DND-41 (cell line): ENCODE measurements at regions not wholly inside any gene's neighbourhood (a gene's known extent, or its start where the extent isn't known, plus 50 kb on each side); places are given as distances from the start of the nearest gene placed in this dataset.

Experiments
- ATAC-seq: fragments of 200-7000 bp; cut with Tn5 transposase; 3 replicates; pipeline ENCODE4 v1.9.1; 2021; ENCODE audit warnings: low read depth; ENCODE audit not compliant: insufficient read depth
- DNase-seq: peaks from one replicate; pipeline ENCODE4 v3.0.0-alpha.2; 2020
- H2AFZ ChIP-seq: 2 replicates; pipeline ENCODE4 v1.6.0; 2012; ENCODE audit warnings: low read depth, low read length
- H3K27ac ChIP-seq: 2 replicates; pipeline ENCODE4 v1.5.1; 2012; ENCODE audit warnings: low read length, inconsistent platforms
- H3K27me3 ChIP-seq: fragments of 200-600 bp; sonication (generic); 2 replicates; pipeline ENCODE4 v1.6.0; 2012; ENCODE audit warnings: low read length, mild to moderate bottlenecking, inconsistent platforms; ENCODE audit not compliant: insufficient read depth, poor library complexity
- H3K36me3 ChIP-seq: 2 replicates; pipeline ENCODE4 v1.5.1; 2012; ENCODE audit warnings: low read length, inconsistent platforms; ENCODE audit not compliant: insufficient read depth
- H3K4me1 ChIP-seq: 2 replicates; pipeline ENCODE4 v1.5.1; 2012; ENCODE audit warnings: mild to moderate bottlenecking, low read length; ENCODE audit not compliant: insufficient read depth
- H3K4me2 ChIP-seq: 2 replicates; pipeline ENCODE4 v1.6.0; 2012; ENCODE audit warnings: mild to moderate bottlenecking, moderate library complexity, low read length, inconsistent platforms; ENCODE audit not compliant: insufficient read depth
- H3K4me3 ChIP-seq, 2 experiments: fragments of 200-600 bp in 1 of 2; shearing (Covaris generic) in 1 of 2; 2 replicates each; pipeline ENCODE4 v1.5.1; 2012 to 2016; ENCODE audit warnings: inconsistent platforms in 2 of 2, low read length in 2 of 2, mild to moderate bottlenecking in 2 of 2, low read depth in 1 of 2, moderate library complexity in 1 of 2
- H3K79me2 ChIP-seq: 2 replicates; pipeline ENCODE4 v1.6.0; 2012; ENCODE audit warnings: low read length, inconsistent platforms; ENCODE audit not compliant: insufficient read depth
- H3K9ac ChIP-seq: 2 replicates; pipeline ENCODE4 v1.6.0; 2012; ENCODE audit warnings: low read depth, mild to moderate bottlenecking, inconsistent platforms, low read length, moderate library complexity
- H3K9me3 ChIP-seq: 2 replicates; pipeline ENCODE4 v1.5.1; 2012; ENCODE audit warnings: low read length, moderate library complexity, mild to moderate bottlenecking, inconsistent platforms; ENCODE audit not compliant: insufficient read depth, severe bottlenecking
- H4K20me1 ChIP-seq: 2 replicates; pipeline ENCODE4 v1.6.0; 2012; ENCODE audit warnings: low read length; ENCODE audit not compliant: insufficient read depth
- EZH2 ChIP-seq: IDR thresholded peaks from 3 replicates; pipeline ENCODE4 v1.6.1; 2012; ENCODE audit warnings: borderline replicate concordance, low read depth, mild to moderate bottlenecking, moderate library complexity, low read length, inconsistent platforms; ENCODE audit not compliant: severe bottlenecking
- TF ChIP-seq, protein P1 (sequence below): IDR thresholded peaks from 2 replicates; pipeline ENCODE4 v1.5.1; 2012; ENCODE audit warnings: borderline replicate concordance, low read length, moderate library complexity, mild to moderate bottlenecking; ENCODE audit not compliant: poor library complexity, severe bottlenecking; ENCODE audit errors: extremely low read depth

GRCh38 chr4:15142201-15142600, 139.9 kb downstream of the CPEB2 start:
- no peaks in the 10 kb centered on the region for H3K79me2 ChIP-seq
- TF ChIP-seq, protein P1, sequence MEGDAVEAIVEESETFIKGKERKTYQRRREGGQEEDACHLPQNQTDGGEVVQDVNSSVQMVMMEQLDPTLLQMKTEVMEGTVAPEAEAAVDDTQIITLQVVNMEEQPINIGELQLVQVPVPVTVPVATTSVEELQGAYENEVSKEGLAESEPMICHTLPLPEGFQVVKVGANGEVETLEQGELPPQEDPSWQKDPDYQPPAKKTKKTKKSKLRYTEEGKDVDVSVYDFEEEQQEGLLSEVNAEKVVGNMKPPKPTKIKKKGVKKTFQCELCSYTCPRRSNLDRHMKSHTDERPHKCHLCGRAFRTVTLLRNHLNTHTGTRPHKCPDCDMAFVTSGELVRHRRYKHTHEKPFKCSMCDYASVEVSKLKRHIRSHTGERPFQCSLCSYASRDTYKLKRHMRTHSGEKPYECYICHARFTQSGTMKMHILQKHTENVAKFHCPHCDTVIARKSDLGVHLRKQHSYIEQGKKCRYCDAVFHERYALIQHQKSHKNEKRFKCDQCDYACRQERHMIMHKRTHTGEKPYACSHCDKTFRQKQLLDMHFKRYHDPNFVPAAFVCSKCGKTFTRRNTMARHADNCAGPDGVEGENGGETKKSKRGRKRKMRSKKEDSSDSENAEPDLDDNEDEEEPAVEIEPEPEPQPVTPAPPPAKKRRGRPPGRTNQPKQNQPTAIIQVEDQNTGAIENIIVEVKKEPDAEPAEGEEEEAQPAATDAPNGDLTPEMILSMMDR: no peak
- no peak for TF ChIP-seq EZH2

DNA sequence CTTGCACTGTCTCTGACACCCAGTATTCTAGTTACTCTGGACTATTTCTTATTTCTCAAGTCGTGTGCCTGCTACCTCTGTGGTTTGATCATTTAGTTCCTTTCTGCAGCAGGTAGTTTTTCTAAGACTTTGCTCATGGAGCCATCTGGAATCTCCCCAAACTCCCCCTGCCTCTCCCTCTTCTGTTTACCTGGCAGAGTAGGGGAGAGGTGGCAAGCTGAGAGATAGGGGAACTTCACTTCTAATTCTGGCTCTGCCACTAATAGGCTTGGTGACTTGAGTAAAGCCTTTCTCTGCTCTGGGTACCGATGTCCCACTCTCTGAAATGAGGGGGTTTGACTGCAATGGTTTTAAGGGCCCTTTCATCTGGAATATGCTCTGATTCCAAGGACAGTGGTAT, 141.3 kb downstream of the CPEB2 start:
- no peaks in the 10 kb centered on the region for H3K4me1 ChIP-seq
- no peaks in the 10 kb centered on the region for H3K9me3 ChIP-seq
- H3K4me3 ChIP-seq: no peak overlapping the region
- ATAC-seq (no peak), DNase-seq (no peak)
- no peak overlapping the region for H3K4me2 ChIP-seq
- no peaks in the 10 kb centered on the region for H3K27me3 ChIP-seq
- no peaks in the 10 kb centered on the region for H3K79me2 ChIP-seq
- TF ChIP-seq, protein P1: no peak
- no peak for TF ChIP-seq EZH2
- H3K36me3 ChIP-seq: no peaks in the 10 kb centered on the region
- no peak overlapping the region for H3K9ac ChIP-seq
- H3K27ac ChIP-seq: no peak overlapping the region
- no peaks in the 10 kb centered on the region for H4K20me1 ChIP-seq
- H2AFZ ChIP-seq: no peak overlapping the region

More at GRCh38 chr4:15142201-15142600, 139.9 kb downstream of the CPEB2 start:
- H4K20me1 ChIP-seq: no peaks in the 10 kb centered on the region
- H3K27me3 ChIP-seq: no peaks in the 10 kb centered on the region
- H3K4me3 ChIP-seq: no peak overlapping the region
- H3K36me3 ChIP-seq: no peaks in the 10 kb centered on the region
- ATAC-seq (no peak), DNase-seq (no peak)
- H2AFZ ChIP-seq: no peak overlapping the region
- H3K4me1 ChIP-seq: no peaks in the 10 kb centered on the region
- no peaks in the 10 kb centered on the region for H3K9me3 ChIP-seq
- no peak overlapping the region for H3K4me2 ChIP-seq
- no peak overlapping the region for H3K9ac ChIP-seq
- no peak overlapping the region for H3K27ac ChIP-seq

GRCh38 chr4:15144249-15144966, 142.1 kb downstream of the CPEB2 start:
- TF ChIP-seq EZH2: no peak
- TF ChIP-seq, protein P1: no peak
- Histone ChIP-seq H3K4me3 (no peak overlapping the region), H3K4me1 (no peaks in the 10 kb centered on the region), H3K79me2 (no peaks in the 10 kb centered on the region), H3K4me2 (no peak overlapping the region), H3K27me3 (no peaks in the 10 kb centered on the region), H3K27ac (no peak overlapping the region), H2AFZ (no peak overlapping the region), H3K36me3 (no peaks in the 10 kb centered on the region), H4K20me1 (no peaks in the 10 kb centered on the region), H3K9ac (no peak overlapping the region), H3K9me3 (no peaks in the 10 kb centered on the region)
- DNase-seq (no peak), ATAC-seq (no peak)
